Ramos (cell line): ENCODE measurements at regions not wholly inside any gene's neighbourhood (a gene's known extent, or its start where the extent isn't known, plus 50 kb on each side); places are given as distances from the start of the nearest gene placed in this dataset.

Source experiments
- in situ Hi-C: fragments of 300-500 bp; cut with MboI; formaldehyde crosslinking; loops from one replicate; pipeline ENCODE4 v1.14.3; 2022; ENCODE audit warnings: low sequenced_read_pairs; ENCODE audit not compliant: unreplicated experiment

GRCh38 chr6:156016186-156016976 is 560.7 kb upstream of the NOX3 start:
- in situ Hi-C loops = no loop called here

- in situ Hi-C loops = no loop called here
Observed at GRCh38 chr6:156013155-156013554, 557.5 kb upstream of the NOX3 start.

GRCh38 chr6:156009656-156010055 is 554.0 kb upstream of the NOX3 start:
- in situ Hi-C loops = no loop called here

GRCh38 chr6:156004796-156005195 is 549.2 kb upstream of the NOX3 start:
- in situ Hi-C loops = no loop called here

- in situ Hi-C loops = no loop called here
Observed at GRCh38 chr6:155996151-155996550, 540.5 kb upstream of the NOX3 start.

GRCh38 chr6:155995281-155995680 is 539.6 kb upstream of the NOX3 start:
- in situ Hi-C loops = no loop called here

- in situ Hi-C loops = no loop called here
Observed at GRCh38 chr6:155994086-155994485, 538.4 kb upstream of the NOX3 start.

- in situ Hi-C loops = no loop called here
Observed at GRCh38 chr6:155993240-155993639, 537.6 kb upstream of the NOX3 start.

GRCh38 chr6:155985660-155986138 is 530.1 kb upstream of the NOX3 start:
- in situ Hi-C loops = no loop called here

- in situ Hi-C loops = no loop called here
Observed at GRCh38 chr6:155980768-155981079, 525.1 kb upstream of the NOX3 start.

GRCh38 chr6:155980014-155980767 is 524.6 kb upstream of the NOX3 start:
- in situ Hi-C loops = no loop called here

- in situ Hi-C loops = no loop called here
Observed at GRCh38 chr6:155975506-155975905, 519.9 kb upstream of the NOX3 start.

GRCh38 chr6:155974811-155975323 is 519.2 kb upstream of the NOX3 start:
- in situ Hi-C loops = no loop called here

GRCh38 chr6:155974359-155974758 is 518.7 kb upstream of the NOX3 start:
- in situ Hi-C loops = no loop called here

GRCh38 chr6:155970876-155971708 is 515.5 kb upstream of the NOX3 start:
- in situ Hi-C loops = no loop called here

- in situ Hi-C loops = no loop called here
Observed at GRCh38 chr6:155970472-155970871, 514.8 kb upstream of the NOX3 start.

- in situ Hi-C loops = no loop called here
Observed at GRCh38 chr6:155968921-155969320, 513.3 kb upstream of the NOX3 start.

- in situ Hi-C loops = no loop called here
Observed at GRCh38 chr6:155967322-155967721, 511.7 kb upstream of the NOX3 start.

GRCh38 chr6:155964544-155964943 is 508.9 kb upstream of the NOX3 start:
- in situ Hi-C loops = no loop called here

GRCh38 chr6:155962276-155962675 is 506.6 kb upstream of the NOX3 start:
- in situ Hi-C loops = no loop called here
